ENCODE measurements at regions not wholly inside any gene's neighbourhood (a gene's known extent, or its start where the extent isn't known, plus 50 kb on each side); places are given as distances from the start of the nearest gene placed in this dataset.
A peak's percentile ranks its signal among the peaks of the same experiment; 100 is the strongest.

DNA sequence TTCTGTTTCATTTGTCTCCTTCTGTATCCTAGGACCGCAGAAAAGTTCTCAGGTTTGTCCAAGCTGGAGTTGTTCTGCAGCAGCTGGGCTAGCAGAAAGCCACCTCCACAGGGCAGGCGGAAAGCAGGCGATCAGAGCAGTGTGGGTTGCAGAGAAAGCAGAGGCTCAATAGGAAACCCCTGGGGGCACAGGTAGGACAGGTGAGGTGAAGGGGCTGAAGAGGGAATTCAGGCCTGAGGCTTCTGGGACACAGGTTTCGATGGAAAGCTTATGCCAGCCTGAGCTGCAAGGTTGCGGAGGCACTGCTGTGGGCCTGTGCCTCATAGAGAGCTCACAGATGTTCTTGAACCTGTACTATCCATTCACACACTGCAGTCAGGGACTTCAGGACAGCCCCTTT is 194.9 kb upstream of the TPK1 start:
- Histone ChIP-seq H3K79me2 (ENCODE audit: insufficient read depth, low read length) (no peaks in the 10 kb centered on the region), H3K36me3 (ENCODE audit: insufficient read depth, low read length) (no peaks in the 10 kb centered on the region), H3K4me1 (ENCODE audit: insufficient read depth, low read length, severe bottlenecking) (peaks cover 3% of the 10 kb centered on the region), H3K27me3 (ENCODE audit: insufficient read depth, low read length) (no peaks in the 10 kb centered on the region), H3K4me2 (ENCODE audit: low read length) (no peak overlapping the region), H3K9ac (ENCODE audit: low read length) (no peak overlapping the region), H3K9me3 (ENCODE audit: low read length) (no peaks in the 10 kb centered on the region), H3K4me3 (ENCODE audit: low read depth, low read length, poor library complexity, severe bottlenecking) (no peak overlapping the region), H3K9me2 (ENCODE audit: low read depth, low read length) (no peaks in the 10 kb centered on the region), H3K27ac (ENCODE audit: low read depth, low read length, poor library complexity, severe bottlenecking) (no peak overlapping the region), H2AFZ (ENCODE audit: low read length) (no peak overlapping the region), H3F3A (ENCODE audit: insufficient read depth, low read length) (no peaks in the 10 kb centered on the region), H4K20me1 (ENCODE audit: insufficient read depth, low read length) (no peaks in the 10 kb centered on the region)
- TF ChIP-seq EZH2 (IDR thresholded peaks at IDR 0.05; ENCODE audit: borderline replicate concordance, low read length): no peak
- TF ChIP-seq, protein P1, sequence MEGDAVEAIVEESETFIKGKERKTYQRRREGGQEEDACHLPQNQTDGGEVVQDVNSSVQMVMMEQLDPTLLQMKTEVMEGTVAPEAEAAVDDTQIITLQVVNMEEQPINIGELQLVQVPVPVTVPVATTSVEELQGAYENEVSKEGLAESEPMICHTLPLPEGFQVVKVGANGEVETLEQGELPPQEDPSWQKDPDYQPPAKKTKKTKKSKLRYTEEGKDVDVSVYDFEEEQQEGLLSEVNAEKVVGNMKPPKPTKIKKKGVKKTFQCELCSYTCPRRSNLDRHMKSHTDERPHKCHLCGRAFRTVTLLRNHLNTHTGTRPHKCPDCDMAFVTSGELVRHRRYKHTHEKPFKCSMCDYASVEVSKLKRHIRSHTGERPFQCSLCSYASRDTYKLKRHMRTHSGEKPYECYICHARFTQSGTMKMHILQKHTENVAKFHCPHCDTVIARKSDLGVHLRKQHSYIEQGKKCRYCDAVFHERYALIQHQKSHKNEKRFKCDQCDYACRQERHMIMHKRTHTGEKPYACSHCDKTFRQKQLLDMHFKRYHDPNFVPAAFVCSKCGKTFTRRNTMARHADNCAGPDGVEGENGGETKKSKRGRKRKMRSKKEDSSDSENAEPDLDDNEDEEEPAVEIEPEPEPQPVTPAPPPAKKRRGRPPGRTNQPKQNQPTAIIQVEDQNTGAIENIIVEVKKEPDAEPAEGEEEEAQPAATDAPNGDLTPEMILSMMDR (IDR thresholded peaks at IDR 0.05; ENCODE audit: low read length): no peak

GRCh38 chr7:145020454-145020853 is 184.6 kb upstream of the TPK1 start:
- H3K9ac ChIP-seq (ENCODE audit: low read length): no peak overlapping the region
- H3K27ac ChIP-seq (ENCODE audit: low read depth, low read length, poor library complexity, severe bottlenecking): no peak overlapping the region
- H2AFZ ChIP-seq (ENCODE audit: low read length): no peak overlapping the region
- H3K4me2 ChIP-seq (ENCODE audit: low read length): no peak overlapping the region
- no peaks in the 10 kb centered on the region for H3K9me2 ChIP-seq (ENCODE audit: low read depth, low read length)
- H4K20me1 ChIP-seq (ENCODE audit: insufficient read depth, low read length): no peaks in the 10 kb centered on the region
- no peaks in the 10 kb centered on the region for H3K36me3 ChIP-seq (ENCODE audit: insufficient read depth, low read length)
- no peaks in the 10 kb centered on the region for H3K4me1 ChIP-seq (ENCODE audit: insufficient read depth, low read length, severe bottlenecking)
- no peaks in the 10 kb centered on the region for H3K27me3 ChIP-seq (ENCODE audit: insufficient read depth, low read length)
- H3F3A ChIP-seq (ENCODE audit: insufficient read depth, low read length): no peaks in the 10 kb centered on the region
- H3K4me3 ChIP-seq (ENCODE audit: low read depth, low read length, poor library complexity, severe bottlenecking): no peak overlapping the region
- no peaks in the 10 kb centered on the region for H3K79me2 ChIP-seq (ENCODE audit: insufficient read depth, low read length)
- TF ChIP-seq, protein P1 (IDR thresholded peaks at IDR 0.05; ENCODE audit: low read length): no peak
- TF ChIP-seq EZH2 (IDR thresholded peaks at IDR 0.05; ENCODE audit: borderline replicate concordance, low read length): no peak
- no peaks in the 10 kb centered on the region for H3K9me3 ChIP-seq (ENCODE audit: low read length)

DNA sequence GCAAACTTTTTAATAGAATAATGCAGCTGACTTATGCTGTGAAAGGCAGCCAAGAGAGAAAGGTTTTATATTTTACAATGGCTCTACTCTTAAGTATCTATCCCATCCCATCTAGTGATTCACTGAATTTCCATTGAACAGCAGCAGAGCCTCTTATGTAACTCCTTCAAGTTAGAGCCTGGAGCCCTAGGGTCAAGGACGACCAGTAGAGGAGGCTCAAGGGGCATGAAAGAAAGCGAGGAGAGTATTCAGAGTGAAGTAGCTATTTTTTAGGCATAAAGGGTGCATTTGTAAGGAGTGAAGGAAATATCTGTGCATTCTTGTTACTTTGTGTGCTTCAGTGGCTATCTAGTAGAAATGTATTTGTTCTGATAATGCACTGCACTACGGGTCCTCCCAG is 180.2 kb upstream of the TPK1 start:
- Histone ChIP-seq H3K79me2 (ENCODE audit: insufficient read depth, low read length) (no peaks in the 10 kb centered on the region), H3K36me3 (ENCODE audit: insufficient read depth, low read length) (no peaks in the 10 kb centered on the region), H3K9me3 (ENCODE audit: low read length) (no peaks in the 10 kb centered on the region), H3K27me3 (ENCODE audit: insufficient read depth, low read length) (no peaks in the 10 kb centered on the region), H4K20me1 (ENCODE audit: insufficient read depth, low read length) (no peaks in the 10 kb centered on the region), H3K9me2 (ENCODE audit: low read depth, low read length) (no peaks in the 10 kb centered on the region), H3K9ac (ENCODE audit: low read length) (no peak overlapping the region), H2AFZ (ENCODE audit: low read length) (no peak overlapping the region), H3K27ac (ENCODE audit: low read depth, low read length, poor library complexity, severe bottlenecking) (no peak overlapping the region), H3K4me3 (ENCODE audit: low read depth, low read length, poor library complexity, severe bottlenecking) (no peak overlapping the region), H3K4me2 (ENCODE audit: low read length) (no peak overlapping the region), H3F3A (ENCODE audit: insufficient read depth, low read length) (no peaks in the 10 kb centered on the region), H3K4me1 (ENCODE audit: insufficient read depth, low read length, severe bottlenecking) (no peaks in the 10 kb centered on the region)
- TF ChIP-seq, protein P1 (IDR thresholded peaks at IDR 0.05; ENCODE audit: low read length): peak; percentile 39; the same call in 1 of the 2 replicates
- no peak for TF ChIP-seq EZH2 (IDR thresholded peaks at IDR 0.05; ENCODE audit: borderline replicate concordance, low read length)

All from OCI-LY1 (cell line).